Activated naive CD8-positive, alpha-beta T cell treated with anti-CD3 and anti-CD28 coated beads for 36 hours (primary cell): ENCODE measurements at regions not wholly inside any gene's neighbourhood (a gene's known extent, or its start where the extent isn't known, plus 50 kb on each side); places are given as distances from the start of the nearest gene placed in this dataset.
"Not testable (repeated sequence)": the region's sequence is repeated elsewhere in the genome, so short reads cannot be mapped to it uniquely, and the experiment has no call there.

ENCODE experiments used
- DNase-seq: peaks from one replicate; pipeline ENCODE4 v3.0.0; 2021
- H3K27ac Mint-ChIP-seq: one replicate; pipeline ENCODE4 v1.8.0; 2022; ENCODE audit warnings: mild to moderate bottlenecking, moderate library complexity, mixed read lengths
- H3K27me3 Mint-ChIP-seq: one replicate; pipeline ENCODE4 v1.8.0; 2022; ENCODE audit warnings: mild to moderate bottlenecking, mixed read lengths
- H3K36me3 Mint-ChIP-seq: one replicate; pipeline ENCODE4 v1.8.0; 2021; ENCODE audit warnings: mild to moderate bottlenecking, mixed read lengths
- H3K4me1 Mint-ChIP-seq: one replicate; pipeline ENCODE4 v1.8.0; 2021; ENCODE audit warnings: mixed read lengths
- H3K4me3 Mint-ChIP-seq: one replicate; pipeline ENCODE4 v1.8.0; 2022; ENCODE audit warnings: mild to moderate bottlenecking, moderate library complexity, mixed read lengths
- H3K9me3 Mint-ChIP-seq: one replicate; pipeline ENCODE4 v1.8.0; 2022; ENCODE audit warnings: mixed read lengths

DNA sequence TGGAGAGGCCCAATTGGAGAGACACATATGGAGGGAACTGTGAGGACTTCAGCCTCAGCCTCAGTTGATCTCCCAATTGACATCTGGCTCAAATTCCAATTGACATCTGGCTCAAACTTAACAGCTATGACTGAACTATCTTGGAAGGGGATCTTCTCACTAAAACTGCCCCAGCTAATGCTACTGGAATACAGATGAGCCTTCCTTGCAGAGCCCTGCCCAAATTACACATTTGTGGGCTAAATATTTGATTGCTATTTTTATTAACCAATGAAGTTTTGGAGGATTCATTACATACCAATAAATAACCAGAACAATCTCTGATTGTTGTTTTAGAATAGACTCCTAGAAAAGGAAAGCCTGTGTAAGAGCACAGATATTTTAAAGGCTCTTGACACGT lies 189.0 kb upstream of the THUMPD2 start:
- Mint-ChIP-seq H3K27ac (no peak overlapping the region), H3K4me3 (no peak overlapping the region), H3K27me3 (peaks cover 8% of the 10 kb centered on the region), H3K36me3 (peaks cover 3% of the 10 kb centered on the region), H3K9me3 (peaks cover 10% of the 10 kb centered on the region), H3K4me1 (no peaks in the 10 kb centered on the region)
- DNase-seq: no peak

DNA sequence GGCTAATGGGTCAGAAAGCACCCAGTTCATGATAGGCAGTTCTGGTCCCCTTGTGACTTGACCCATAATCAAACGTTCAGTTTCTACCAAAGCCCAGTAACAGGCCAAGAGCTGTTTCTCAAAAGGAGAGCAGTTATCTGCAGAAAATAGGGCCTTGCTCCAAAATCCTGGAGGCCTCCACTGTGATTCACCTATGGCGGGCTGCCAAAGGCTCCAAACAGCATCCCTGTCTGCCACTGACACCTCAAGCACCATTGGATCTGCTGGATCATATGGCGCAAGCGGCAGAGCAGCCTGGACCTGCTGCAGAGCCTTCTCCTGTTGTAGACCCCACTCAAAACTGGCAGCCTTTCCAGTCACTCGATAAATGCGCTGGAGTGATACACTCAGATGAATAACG lies 181.6 kb upstream of the THUMPD2 start:
- not testable (repeated sequence) for H3K9me3 Mint-ChIP-seq, H3K27me3 Mint-ChIP-seq, H3K4me3 Mint-ChIP-seq, H3K27ac Mint-ChIP-seq, H3K4me1 Mint-ChIP-seq, DNase-seq, H3K36me3 Mint-ChIP-seq

DNA sequence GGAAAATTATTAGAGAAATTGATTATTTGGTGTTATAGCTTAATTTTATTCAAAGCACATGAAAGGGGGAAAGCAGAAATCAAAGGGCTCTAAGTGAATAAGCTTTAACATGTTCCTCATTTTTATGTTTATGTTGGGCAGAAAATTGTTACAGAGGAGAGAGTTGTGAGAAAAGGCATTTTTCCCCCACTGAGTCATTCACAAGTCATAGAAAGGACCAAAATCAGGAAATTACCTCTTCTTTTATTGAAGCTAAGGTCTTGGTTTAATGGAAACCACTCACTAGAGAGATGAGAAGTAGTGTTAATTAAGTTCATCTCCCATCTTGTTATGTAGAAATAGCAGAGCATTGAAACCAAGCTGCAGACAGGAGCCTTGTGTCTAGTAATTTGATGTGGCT lies 175.3 kb upstream of the THUMPD2 start:
- Mint-ChIP-seq H3K27ac (peak overlapping the region; percentile 43), H3K9me3 (no peaks in the 10 kb centered on the region), H3K4me3 (no peak overlapping the region), H3K4me1 (peaks cover 12% of the 10 kb centered on the region), H3K27me3 (peaks cover 3% of the 10 kb centered on the region), H3K36me3 (peaks cover 6% of the 10 kb centered on the region)
- DNase-seq: no peak

GRCh38 chr2:39949131-39949530 lies 170.1 kb upstream of the THUMPD2 start:
- Mint-ChIP-seq H3K9me3 (no peaks in the 10 kb centered on the region), H3K27ac (peak overlapping the region; percentile 90), H3K36me3 (peaks cover 11% of the 10 kb centered on the region), H3K4me3 (no peak overlapping the region), H3K4me1 (peaks cover 18% of the 10 kb centered on the region), H3K27me3 (no peaks in the 10 kb centered on the region)
- no peak for DNase-seq

- H3K36me3 Mint-ChIP-seq: peaks cover 11% of the 10 kb centered on the region
- peaks cover under 1% of the 10 kb centered on the region for H3K9me3 Mint-ChIP-seq
- DNase-seq: no peak
- peak overlapping the region; percentile 90 for H3K27ac Mint-ChIP-seq
- H3K4me3 Mint-ChIP-seq: no peak overlapping the region
- H3K4me1 Mint-ChIP-seq: peaks cover 19% of the 10 kb centered on the region
- no peaks in the 10 kb centered on the region for H3K27me3 Mint-ChIP-seq
Measured at GRCh38 chr2:39948016-39948719, 169.1 kb upstream of the THUMPD2 start.

DNA sequence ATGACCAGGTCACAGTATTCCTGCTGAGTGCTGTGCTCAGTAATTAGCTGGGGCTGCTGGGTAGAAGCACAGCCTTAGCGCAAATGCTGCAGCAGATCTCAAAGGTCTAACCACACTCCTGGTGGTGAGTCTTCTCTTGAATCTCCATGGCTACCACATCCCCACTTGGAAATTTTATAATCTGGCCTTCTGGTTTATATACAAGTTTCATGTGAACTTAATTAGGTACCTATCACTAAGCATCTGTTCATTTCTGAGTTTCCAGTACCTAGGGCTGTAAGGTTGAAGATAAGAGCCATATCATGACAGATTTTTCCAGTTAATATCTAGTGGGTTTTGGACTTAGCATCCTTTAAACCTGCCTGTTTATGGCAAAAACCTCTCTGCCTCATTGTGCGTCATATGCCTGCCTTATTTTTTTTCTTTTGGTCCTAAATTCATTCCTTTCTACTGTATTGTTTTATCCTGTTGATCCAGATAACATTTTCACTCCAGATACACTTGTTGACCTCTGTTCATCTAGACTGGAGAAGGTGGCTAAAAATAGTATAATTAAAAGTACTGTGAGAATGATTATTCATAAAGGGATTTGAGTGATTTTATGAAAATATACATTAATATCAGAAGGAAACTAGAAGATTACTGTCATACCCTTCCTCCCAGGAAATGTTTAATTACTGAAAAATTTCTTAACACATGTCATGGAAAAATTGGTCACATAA lies 168.4 kb upstream of the THUMPD2 start:
- peaks cover 19% of the 10 kb centered on the region for H3K4me1 Mint-ChIP-seq
- H3K36me3 Mint-ChIP-seq: peaks cover 10% of the 10 kb centered on the region
- H3K27me3 Mint-ChIP-seq: no peaks in the 10 kb centered on the region
- DNase-seq: no peak
- H3K4me3 Mint-ChIP-seq: no peak overlapping the region
- peak overlapping the region; percentile 90 for H3K27ac Mint-ChIP-seq
- peaks cover 1% of the 10 kb centered on the region for H3K9me3 Mint-ChIP-seq

GRCh38 chr2:39942950-39943349 lies 163.9 kb upstream of the THUMPD2 start:
- H3K36me3 Mint-ChIP-seq: peaks cover 26% of the 10 kb centered on the region
- H3K27ac Mint-ChIP-seq: no peak overlapping the region
- H3K4me3 Mint-ChIP-seq: no peak overlapping the region
- no peak for DNase-seq
- peaks cover 23% of the 10 kb centered on the region for H3K4me1 Mint-ChIP-seq
- peaks cover 12% of the 10 kb centered on the region for H3K9me3 Mint-ChIP-seq
- no peaks in the 10 kb centered on the region for H3K27me3 Mint-ChIP-seq

DNA sequence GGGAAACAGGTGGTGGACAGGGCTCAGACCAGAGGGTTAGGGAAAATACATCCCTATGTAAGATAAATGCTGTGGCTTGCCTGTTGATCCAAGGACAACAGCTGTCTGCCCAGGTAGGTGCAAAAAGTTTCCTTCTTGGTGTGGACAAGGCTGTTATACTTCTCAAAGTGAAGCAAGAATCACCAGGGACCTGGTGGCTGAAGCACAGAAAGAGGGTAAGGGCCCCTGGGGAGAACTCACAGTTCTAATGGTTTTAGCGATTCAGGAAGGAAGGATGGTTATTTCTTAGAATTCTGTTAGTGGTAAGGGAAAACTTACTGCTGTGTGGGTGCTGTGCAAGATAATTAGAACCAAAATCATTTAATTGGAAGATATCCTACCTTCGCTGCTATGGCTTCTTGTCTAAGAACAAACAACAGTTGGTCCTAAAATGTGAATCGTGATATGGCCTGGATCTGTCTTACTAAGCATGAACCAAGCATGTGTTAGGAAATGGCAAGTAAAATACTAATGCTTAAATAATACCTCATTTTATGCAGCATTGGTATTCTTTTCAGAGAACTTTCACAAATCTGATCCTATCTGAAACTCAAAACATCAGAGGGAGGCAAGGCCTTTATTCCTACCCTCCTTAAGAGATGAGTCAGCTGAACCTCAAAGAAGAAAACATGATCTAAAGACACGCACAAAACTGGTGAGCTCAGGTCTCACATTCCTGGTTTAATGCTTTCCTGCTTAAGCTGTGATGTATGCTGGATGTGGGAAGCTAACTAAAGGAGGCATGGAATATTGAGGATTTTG lies 159.2 kb upstream of the THUMPD2 start:
- H3K4me1 Mint-ChIP-seq: peaks cover 20% of the 10 kb centered on the region
- peak overlapping the region; percentile 65 for H3K4me3 Mint-ChIP-seq
- H3K9me3 Mint-ChIP-seq: peaks cover 12% of the 10 kb centered on the region
- peaks cover 27% of the 10 kb centered on the region for H3K36me3 Mint-ChIP-seq
- H3K27ac Mint-ChIP-seq: peak overlapping the region; percentile 88
- DNase-seq: no peak
- H3K27me3 Mint-ChIP-seq: no peaks in the 10 kb centered on the region

GRCh38 chr2:39937621-39938020 lies 158.6 kb upstream of the THUMPD2 start:
- Mint-ChIP-seq H3K27ac (peak overlapping the region; percentile 88), H3K27me3 (no peaks in the 10 kb centered on the region), H3K4me3 (peak overlapping the region; percentile 65), H3K9me3 (peaks cover 10% of the 10 kb centered on the region), H3K4me1 (peaks cover 17% of the 10 kb centered on the region), H3K36me3 (peaks cover 29% of the 10 kb centered on the region)
- no peak for DNase-seq

DNA sequence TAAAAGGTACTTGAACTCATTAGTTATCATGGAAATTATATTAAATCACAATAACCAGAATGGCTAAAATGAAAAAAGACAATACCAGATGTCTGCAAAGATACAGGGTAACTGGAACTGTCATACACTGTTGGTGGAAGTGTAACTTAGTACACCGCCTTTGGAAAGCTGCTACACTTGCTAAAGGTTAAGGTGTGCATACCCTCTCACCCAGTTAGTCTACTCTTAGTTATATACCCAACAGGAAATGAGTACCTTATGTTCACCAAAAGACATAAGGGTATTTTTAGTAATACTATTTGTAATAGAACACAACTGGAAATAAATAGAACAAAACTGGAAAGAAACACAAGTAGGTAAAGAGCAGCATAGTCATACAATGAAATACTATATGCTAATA lies 155.8 kb upstream of the THUMPD2 start:
- Mint-ChIP-seq H3K4me3 (no peak overlapping the region), H3K27ac (no peak overlapping the region), H3K36me3 (peaks cover 21% of the 10 kb centered on the region), H3K9me3 (no peaks in the 10 kb centered on the region), H3K27me3 (peaks cover 8% of the 10 kb centered on the region), H3K4me1 (peaks cover 21% of the 10 kb centered on the region)
- no peak for DNase-seq

- H3K36me3 Mint-ChIP-seq: peaks cover 17% of the 10 kb centered on the region
Measured at GRCh38 chr2:39933196-39933595, 154.1 kb upstream of the THUMPD2 start.

GRCh38 chr2:39932198-39932597 lies 153.1 kb upstream of the THUMPD2 start:
- Mint-ChIP-seq H3K27me3 (peaks cover 12% of the 10 kb centered on the region), H3K4me3 (no peak overlapping the region), H3K4me1 (peaks cover 9% of the 10 kb centered on the region), H3K27ac (no peak overlapping the region), H3K9me3 (no peaks in the 10 kb centered on the region), H3K36me3 (peaks cover 21% of the 10 kb centered on the region)
- no peak for DNase-seq

More at GRCh38 chr2:39933196-39933595, 154.1 kb upstream of the THUMPD2 start:
- Mint-ChIP-seq H3K9me3 (no peaks in the 10 kb centered on the region), H3K27me3 (peaks cover 8% of the 10 kb centered on the region), H3K4me1 (peaks cover 17% of the 10 kb centered on the region), H3K4me3 (no peak overlapping the region), H3K27ac (no peak overlapping the region)
- no peak for DNase-seq

DNA sequence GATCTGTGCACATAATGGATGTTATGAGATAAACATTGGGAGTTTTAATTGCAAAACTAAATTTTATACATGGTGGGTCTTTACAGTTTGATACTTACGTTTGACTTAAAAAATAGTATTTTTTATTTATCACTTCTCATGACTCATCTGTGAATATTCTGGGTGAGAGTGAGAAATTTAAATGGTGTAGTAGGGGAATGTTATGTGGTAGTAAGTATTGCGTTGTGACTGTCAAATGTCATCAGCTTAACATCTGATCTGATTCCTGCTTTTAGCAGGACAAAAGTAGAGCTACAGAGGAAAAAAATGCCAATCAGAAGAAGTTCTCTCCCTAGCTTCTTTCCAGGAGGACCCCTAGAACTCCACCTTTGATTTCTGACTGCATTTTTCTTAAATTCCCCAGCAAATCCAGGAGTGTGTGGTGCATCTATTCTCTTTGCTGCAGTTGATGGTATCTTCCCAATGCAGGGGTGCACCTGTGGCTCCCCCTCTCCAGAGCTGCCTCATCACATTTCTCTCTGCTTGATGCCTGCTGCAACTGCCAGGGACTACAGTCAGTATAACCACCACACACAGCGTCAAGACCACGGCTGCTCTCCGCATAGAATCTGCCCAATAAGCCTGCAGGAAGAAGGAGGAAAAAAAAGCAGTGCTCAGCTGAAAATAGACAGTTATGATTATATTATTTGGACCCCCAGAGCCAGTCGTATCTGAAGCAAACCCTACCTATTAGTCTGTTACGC lies 151.3 kb upstream of the THUMPD2 start:
- Mint-ChIP-seq H3K36me3 (peaks cover 16% of the 10 kb centered on the region), H3K4me3 (no peak overlapping the region), H3K9me3 (no peaks in the 10 kb centered on the region), H3K27ac (peak overlapping the region; percentile 32), H3K27me3 (peaks cover 12% of the 10 kb centered on the region), H3K4me1 (peaks cover 11% of the 10 kb centered on the region)
- no peak for DNase-seq

DNA sequence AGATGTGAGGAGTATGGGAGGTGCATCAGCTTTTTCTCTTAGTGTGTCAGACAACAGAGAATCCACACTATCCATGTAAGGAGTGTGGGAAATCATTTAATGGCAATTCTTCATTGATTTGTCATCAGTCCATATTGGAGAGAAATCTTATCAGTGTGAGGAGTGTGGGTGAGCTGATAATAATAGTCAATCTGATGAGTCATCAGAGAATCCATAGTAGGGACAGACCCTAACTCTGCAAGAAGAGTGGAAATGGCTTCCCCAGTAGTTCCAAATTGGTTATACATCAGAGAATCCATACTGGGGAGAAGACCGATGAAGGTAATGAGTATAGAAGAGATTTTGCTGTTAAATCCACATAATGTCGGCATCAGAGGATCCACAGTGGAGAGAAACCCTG lies 150.5 kb upstream of the THUMPD2 start:
- DNase-seq: no peak
- H3K4me3 Mint-ChIP-seq: no peak overlapping the region
- no peaks in the 10 kb centered on the region for H3K9me3 Mint-ChIP-seq
- H3K36me3 Mint-ChIP-seq: peaks cover 16% of the 10 kb centered on the region
- no peak overlapping the region for H3K27ac Mint-ChIP-seq
- H3K4me1 Mint-ChIP-seq: peaks cover 13% of the 10 kb centered on the region
- peaks cover 12% of the 10 kb centered on the region for H3K27me3 Mint-ChIP-seq

DNA sequence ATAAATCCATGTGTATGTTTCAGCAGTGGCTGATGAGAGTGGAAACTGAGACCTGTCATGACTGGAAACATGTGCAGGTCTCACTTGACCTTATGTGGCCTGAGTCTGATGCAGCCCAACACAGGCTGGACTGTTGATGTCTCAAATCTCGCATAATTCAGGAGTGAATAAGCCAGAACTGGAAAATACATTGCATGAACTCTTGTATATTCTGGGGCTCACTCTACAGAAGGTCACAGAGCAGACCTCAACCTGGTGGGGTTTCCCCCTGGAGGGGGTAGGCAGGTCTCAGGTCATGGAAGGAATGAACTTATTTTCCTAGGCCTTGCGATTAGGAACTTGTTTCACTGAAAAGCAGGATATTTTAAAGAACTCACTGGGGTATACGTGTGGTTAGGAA lies 146.3 kb upstream of the THUMPD2 start:
- Mint-ChIP-seq H3K4me1 (peaks cover 16% of the 10 kb centered on the region), H3K36me3 (peaks cover 8% of the 10 kb centered on the region), H3K27ac (no peak overlapping the region), H3K4me3 (no peak overlapping the region), H3K27me3 (peaks cover 4% of the 10 kb centered on the region), H3K9me3 (no peaks in the 10 kb centered on the region)
- no peak for DNase-seq
